ENCODE measurements at regions not wholly inside any gene's neighbourhood (a gene's known extent, or its start where the extent isn't known, plus 50 kb on each side); places are given as distances from the start of the nearest gene placed in this dataset.
"Not testable (repeated sequence)": the region's sequence is repeated elsewhere in the genome, so short reads cannot be mapped to it uniquely, and the experiment has no call there.

DNA sequence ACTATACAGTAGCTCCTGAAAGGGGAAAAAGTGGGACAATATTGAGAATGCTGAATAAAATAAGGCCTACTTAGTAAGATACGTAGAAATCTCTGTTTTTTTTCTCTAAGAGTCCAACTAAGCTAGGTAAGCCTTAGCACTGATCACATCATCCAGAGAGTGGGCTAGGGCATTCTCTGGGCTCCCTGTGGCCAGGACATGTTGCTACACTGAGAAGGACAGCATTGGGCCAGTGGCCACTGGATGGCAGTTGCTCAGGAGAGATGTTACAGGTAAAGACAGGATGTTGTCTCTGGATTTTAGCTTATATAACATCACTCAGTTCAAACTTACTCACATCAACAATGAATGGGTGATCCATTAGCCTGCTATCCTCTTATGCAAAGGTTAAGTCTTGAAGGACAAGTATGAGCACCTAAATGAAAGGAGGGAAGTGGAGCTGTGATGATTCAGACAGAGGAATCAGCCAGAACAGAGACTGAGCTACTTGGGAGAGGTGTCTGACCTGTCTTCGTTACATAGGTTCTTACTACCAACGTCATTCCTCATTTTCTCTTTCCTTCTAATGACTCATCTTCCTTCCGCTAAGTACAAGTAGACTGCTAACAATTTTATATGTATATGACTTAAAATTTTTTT, 226.6 kb upstream of the ADCY2 start:
- TF ChIP-seq POLR2AphosphoS5 (IDR thresholded peaks at IDR 0.05; ENCODE audit: low read depth, low read length) (no peak), TCF7L2 (IDR thresholded peaks at IDR 0.05; ENCODE audit: low read depth, low read length) (no peak), SIN3A (IDR thresholded peaks at IDR 0.05; ENCODE audit: borderline replicate concordance, insufficient read depth, low read depth, low read length) (no peak)
- H3K27me3 ChIP-seq (ENCODE audit: control insufficient read depth, insufficient read depth, low read length) = no peaks in the 10 kb centered on the region
- no peaks in the 10 kb centered on the region for H3K4me1 ChIP-seq (ENCODE audit: control insufficient read depth, insufficient read depth, low read length)
- intact Hi-C loops (cut with micrococcal nuclease; ENCODE audit: unreplicated experiment) (loop anchor here (5.0 kb wide), 1 partner anchor 38 kb away; no protein-coding TSS in a partner anchor), in situ Hi-C loops (cut with HindIII; ENCODE audit: low pct_unique_long_range_greater_than_20kb, low sequenced_read_pairs) (no loop called here)
- no TSS peak for BruUV-seq (replicated peaks)
- H3K9me3 ChIP-seq (ENCODE audit: control insufficient read depth, insufficient read depth, low read depth, low read length) = no peaks in the 10 kb centered on the region
- ChIA-PET CTCF (no interaction called here), POLR2A (no interaction called here)
- no peaks in the 10 kb centered on the region for H3K36me3 ChIP-seq (ENCODE audit: control insufficient read depth, insufficient read depth, low read length)
- H3K27ac ChIP-seq (ENCODE audit: low read length) = no peak overlapping the region
- no peak overlapping the region for H3K4me3 ChIP-seq (ENCODE audit: low read depth in 2 of 2, low read length in 2 of 2)
- DNase-seq (ENCODE audit: low read depth, low spot score) = no peak
- ATAC-seq = no peak

DNA sequence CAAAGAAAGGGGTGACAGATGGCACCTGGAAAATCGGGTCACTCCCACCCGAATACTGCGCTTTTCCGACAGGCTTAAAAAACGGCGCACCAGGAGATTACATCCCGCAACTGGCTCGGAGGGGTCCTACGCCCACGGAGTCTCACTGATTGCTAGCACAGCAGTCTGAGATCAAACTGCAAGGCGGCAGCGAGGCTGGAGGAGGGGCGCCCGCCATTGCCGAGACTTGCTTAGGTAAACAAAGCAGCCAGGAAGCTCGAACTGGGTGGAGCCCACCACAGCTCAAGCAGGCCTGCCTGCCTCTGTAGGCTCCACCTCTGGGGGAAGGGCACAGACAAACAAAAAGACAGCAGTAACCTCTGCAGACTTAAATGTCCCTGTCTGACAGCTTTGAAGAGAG, 225.2 kb upstream of the ADCY2 start:
- H3K27me3 ChIP-seq (ENCODE audit: control insufficient read depth, insufficient read depth, low read length); H3K36me3 ChIP-seq (ENCODE audit: control insufficient read depth, insufficient read depth, low read length); DNase-seq (ENCODE audit: low read depth, low spot score); H3K4me1 ChIP-seq (ENCODE audit: control insufficient read depth, insufficient read depth, low read length); H3K4me3 ChIP-seq (ENCODE audit: low read depth in 2 of 2, low read length in 2 of 2); H3K9me3 ChIP-seq (ENCODE audit: control insufficient read depth, insufficient read depth, low read depth, low read length); H3K27ac ChIP-seq (ENCODE audit: low read length); CTCF ChIA-PET; in situ Hi-C loops (cut with HindIII; ENCODE audit: low pct_unique_long_range_greater_than_20kb, low sequenced_read_pairs); POLR2A ChIA-PET; BruUV-seq (replicated peaks); ATAC-seq; intact Hi-C loops (cut with micrococcal nuclease; ENCODE audit: unreplicated experiment): not testable (repeated sequence)

DNA sequence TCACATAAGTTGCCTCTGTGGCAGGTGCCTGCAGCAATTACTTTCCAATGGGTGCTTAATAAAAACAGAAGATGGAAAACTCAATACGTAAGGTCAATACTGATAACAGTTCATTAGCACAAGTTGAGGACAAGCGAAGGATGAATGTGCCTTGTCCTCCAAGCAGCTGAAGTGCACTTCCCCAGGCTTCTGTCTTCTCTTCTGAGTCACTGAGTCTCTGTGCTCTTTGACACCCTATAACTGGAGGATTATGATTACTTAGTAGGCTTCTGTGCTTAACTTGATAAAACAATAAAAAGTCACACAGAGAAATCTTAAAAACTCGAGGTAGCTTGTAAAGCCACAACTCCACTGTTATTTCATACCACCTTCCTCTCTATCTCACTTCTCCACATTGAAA, 216.6 kb upstream of the ADCY2 start:
- Histone ChIP-seq H3K36me3 (ENCODE audit: control insufficient read depth, insufficient read depth, low read length) (no peaks in the 10 kb centered on the region), H3K9me3 (ENCODE audit: control insufficient read depth, insufficient read depth, low read depth, low read length) (no peaks in the 10 kb centered on the region), H3K27me3 (ENCODE audit: control insufficient read depth, insufficient read depth, low read length) (no peaks in the 10 kb centered on the region), H3K27ac (ENCODE audit: low read length) (no peak overlapping the region), H3K4me3 (ENCODE audit: low read depth in 2 of 2, low read length in 2 of 2) (no peak overlapping the region), H3K4me1 (ENCODE audit: control insufficient read depth, insufficient read depth, low read length) (no peaks in the 10 kb centered on the region)
- TF ChIP-seq, protein P1, sequence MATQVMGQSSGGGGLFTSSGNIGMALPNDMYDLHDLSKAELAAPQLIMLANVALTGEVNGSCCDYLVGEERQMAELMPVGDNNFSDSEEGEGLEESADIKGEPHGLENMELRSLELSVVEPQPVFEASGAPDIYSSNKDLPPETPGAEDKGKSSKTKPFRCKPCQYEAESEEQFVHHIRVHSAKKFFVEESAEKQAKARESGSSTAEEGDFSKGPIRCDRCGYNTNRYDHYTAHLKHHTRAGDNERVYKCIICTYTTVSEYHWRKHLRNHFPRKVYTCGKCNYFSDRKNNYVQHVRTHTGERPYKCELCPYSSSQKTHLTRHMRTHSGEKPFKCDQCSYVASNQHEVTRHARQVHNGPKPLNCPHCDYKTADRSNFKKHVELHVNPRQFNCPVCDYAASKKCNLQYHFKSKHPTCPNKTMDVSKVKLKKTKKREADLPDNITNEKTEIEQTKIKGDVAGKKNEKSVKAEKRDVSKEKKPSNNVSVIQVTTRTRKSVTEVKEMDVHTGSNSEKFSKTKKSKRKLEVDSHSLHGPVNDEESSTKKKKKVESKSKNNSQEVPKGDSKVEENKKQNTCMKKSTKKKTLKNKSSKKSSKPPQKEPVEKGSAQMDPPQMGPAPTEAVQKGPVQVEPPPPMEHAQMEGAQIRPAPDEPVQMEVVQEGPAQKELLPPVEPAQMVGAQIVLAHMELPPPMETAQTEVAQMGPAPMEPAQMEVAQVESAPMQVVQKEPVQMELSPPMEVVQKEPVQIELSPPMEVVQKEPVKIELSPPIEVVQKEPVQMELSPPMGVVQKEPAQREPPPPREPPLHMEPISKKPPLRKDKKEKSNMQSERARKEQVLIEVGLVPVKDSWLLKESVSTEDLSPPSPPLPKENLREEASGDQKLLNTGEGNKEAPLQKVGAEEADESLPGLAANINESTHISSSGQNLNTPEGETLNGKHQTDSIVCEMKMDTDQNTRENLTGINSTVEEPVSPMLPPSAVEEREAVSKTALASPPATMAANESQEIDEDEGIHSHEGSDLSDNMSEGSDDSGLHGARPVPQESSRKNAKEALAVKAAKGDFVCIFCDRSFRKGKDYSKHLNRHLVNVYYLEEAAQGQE (IDR thresholded peaks at IDR 0.05; ENCODE audit: insufficient read depth in 1 of 2, low read depth in 2 of 2, low read length in 1 of 2) = no peak
- TF ChIP-seq, protein P2, sequence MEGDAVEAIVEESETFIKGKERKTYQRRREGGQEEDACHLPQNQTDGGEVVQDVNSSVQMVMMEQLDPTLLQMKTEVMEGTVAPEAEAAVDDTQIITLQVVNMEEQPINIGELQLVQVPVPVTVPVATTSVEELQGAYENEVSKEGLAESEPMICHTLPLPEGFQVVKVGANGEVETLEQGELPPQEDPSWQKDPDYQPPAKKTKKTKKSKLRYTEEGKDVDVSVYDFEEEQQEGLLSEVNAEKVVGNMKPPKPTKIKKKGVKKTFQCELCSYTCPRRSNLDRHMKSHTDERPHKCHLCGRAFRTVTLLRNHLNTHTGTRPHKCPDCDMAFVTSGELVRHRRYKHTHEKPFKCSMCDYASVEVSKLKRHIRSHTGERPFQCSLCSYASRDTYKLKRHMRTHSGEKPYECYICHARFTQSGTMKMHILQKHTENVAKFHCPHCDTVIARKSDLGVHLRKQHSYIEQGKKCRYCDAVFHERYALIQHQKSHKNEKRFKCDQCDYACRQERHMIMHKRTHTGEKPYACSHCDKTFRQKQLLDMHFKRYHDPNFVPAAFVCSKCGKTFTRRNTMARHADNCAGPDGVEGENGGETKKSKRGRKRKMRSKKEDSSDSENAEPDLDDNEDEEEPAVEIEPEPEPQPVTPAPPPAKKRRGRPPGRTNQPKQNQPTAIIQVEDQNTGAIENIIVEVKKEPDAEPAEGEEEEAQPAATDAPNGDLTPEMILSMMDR (IDR thresholded peaks at IDR 0.05) = no peak
- no peak for TF ChIP-seq TCF7L2 (IDR thresholded peaks at IDR 0.05; ENCODE audit: low read depth, low read length)
- TF ChIP-seq SIN3A (IDR thresholded peaks at IDR 0.05; ENCODE audit: borderline replicate concordance, insufficient read depth, low read depth, low read length) = no peak
- TF ChIP-seq POLR2AphosphoS5 (IDR thresholded peaks at IDR 0.05; ENCODE audit: low read depth, low read length) = no peak
- ChIA-PET POLR2A (no interaction called here), CTCF (no interaction called here)
- in situ Hi-C loops (cut with HindIII; ENCODE audit: low pct_unique_long_range_greater_than_20kb, low sequenced_read_pairs) (no loop called here), intact Hi-C loops (cut with micrococcal nuclease; ENCODE audit: unreplicated experiment) (no loop called here)
- ATAC-seq (no peak), DNase-seq (ENCODE audit: low read depth, low spot score) (no peak)
- BruUV-seq (replicated peaks) = no TSS peak

Measured in Panc1 (cell line).